BLaER1 (cell line): ENCODE measurements at regions not wholly inside any gene's neighbourhood (a gene's known extent, or its start where the extent isn't known, plus 50 kb on each side); places are given as distances from the start of the nearest gene placed in this dataset.

ENCODE experiments used
- H3K27ac ChIP-seq: shearing (Covaris generic); formaldehyde crosslinking; 2 replicates; pipeline ENCODE4 v1.8.1; 2022
- H3K27me3 ChIP-seq: shearing (Covaris generic); formaldehyde crosslinking; 2 replicates; pipeline ENCODE4 v1.8.1; 2022
- H3K36me3 ChIP-seq: shearing (Covaris generic); formaldehyde crosslinking; 2 replicates; pipeline ENCODE4 v1.8.1; 2022
- H3K4me1 ChIP-seq: shearing (Covaris generic); formaldehyde crosslinking; 2 replicates; pipeline ENCODE4 v1.8.1; 2022
- H3K4me2 ChIP-seq: shearing (Covaris generic); formaldehyde crosslinking; 2 replicates; pipeline ENCODE4 v1.8.1; 2022
- H3K4me3 ChIP-seq: shearing (Covaris generic); formaldehyde crosslinking; 2 replicates; pipeline ENCODE4 v1.8.1; 2022
- H3K9ac ChIP-seq: shearing (Covaris generic); formaldehyde crosslinking; 2 replicates; pipeline ENCODE4 v1.8.1; 2022
- H3K9me3 ChIP-seq: shearing (Covaris generic); formaldehyde crosslinking; 2 replicates; pipeline ENCODE4 v1.8.1; 2022
- H4K20me1 ChIP-seq: shearing (Covaris generic); formaldehyde crosslinking; 2 replicates; pipeline ENCODE4 v1.8.1; 2022
- Cebpa-rat ChIP-seq: shearing (Covaris generic); IDR thresholded peaks from 2 replicates; pipeline ENCODE4 v1.8.1; 2022

DNA sequence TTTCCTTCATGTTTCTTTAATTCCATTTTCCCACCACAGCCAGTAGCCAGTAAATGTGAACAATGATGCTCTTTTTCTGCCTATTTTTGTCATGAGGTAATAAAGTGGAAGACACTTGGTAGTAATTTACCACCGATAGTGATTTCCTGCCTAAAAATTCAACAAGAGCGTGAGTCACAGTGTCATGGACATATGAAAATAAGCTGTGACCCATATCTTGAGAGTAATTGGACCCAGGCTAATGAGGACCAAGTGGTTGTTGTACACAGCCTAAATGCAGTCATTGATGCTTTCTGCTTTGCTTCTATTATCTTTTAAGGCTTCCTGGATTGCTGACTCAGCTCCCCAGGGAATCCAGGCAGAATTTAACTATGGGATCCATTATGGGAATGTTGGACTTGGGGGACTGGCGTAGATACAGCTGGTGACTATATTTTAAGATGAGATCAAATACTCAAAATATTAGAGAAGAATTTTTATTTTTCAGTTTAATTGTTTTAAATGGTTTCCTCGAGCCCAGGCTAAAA, 265.9 kb upstream of the FERMT1 start:
- H4K20me1 ChIP-seq: no peaks in the 10 kb centered on the region

DNA sequence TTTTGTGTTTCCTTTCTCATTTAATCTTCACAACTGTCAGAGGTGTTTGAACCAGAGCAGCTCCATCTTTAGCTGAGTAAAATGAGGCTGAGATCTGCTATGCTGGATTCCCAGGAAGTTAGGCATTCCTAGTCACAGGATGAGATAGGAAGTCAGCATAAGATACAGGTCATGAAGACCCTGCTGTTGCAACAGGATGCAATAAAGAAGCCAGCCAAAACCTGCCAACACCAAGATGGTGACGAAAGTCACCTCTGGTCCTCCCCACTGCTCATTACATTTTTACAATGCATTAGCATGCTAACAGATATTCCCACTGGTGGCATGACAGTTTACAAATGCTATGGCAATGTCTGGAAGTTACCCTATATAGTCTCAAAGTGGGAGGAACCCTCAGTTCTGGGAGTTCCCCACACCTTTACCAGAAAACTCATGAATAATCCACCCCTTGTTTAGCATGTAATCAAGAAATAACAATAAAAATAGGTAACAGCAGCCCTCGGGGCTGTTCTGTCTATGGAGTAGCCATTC, 262.2 kb upstream of the FERMT1 start:
- H3K4me1 ChIP-seq: no peaks in the 10 kb centered on the region
- no peaks in the 10 kb centered on the region for H4K20me1 ChIP-seq
- H3K9ac ChIP-seq: no peak overlapping the region
- H3K27ac ChIP-seq: no peak overlapping the region
- peaks cover 12% of the 10 kb centered on the region for H3K9me3 ChIP-seq
- no peak for TF ChIP-seq Cebpa-rat
- H3K4me3 ChIP-seq: no peak overlapping the region
- H3K4me2 ChIP-seq: no peak overlapping the region
- H3K27me3 ChIP-seq: no peaks in the 10 kb centered on the region
- H3K36me3 ChIP-seq: no peaks in the 10 kb centered on the region

More for the DNA sequence above, 265.9 kb upstream of the FERMT1 start:
- Histone ChIP-seq H3K27me3 (no peaks in the 10 kb centered on the region), H3K27ac (no peak overlapping the region), H3K9me3 (peaks cover 12% of the 10 kb centered on the region), H3K36me3 (no peaks in the 10 kb centered on the region), H3K4me2 (no peak overlapping the region), H3K9ac (no peak overlapping the region), H3K4me1 (no peaks in the 10 kb centered on the region), H3K4me3 (no peak overlapping the region)
- TF ChIP-seq Cebpa-rat: no peak

- H3K27ac ChIP-seq: no peak overlapping the region
- peaks cover 12% of the 10 kb centered on the region for H3K9me3 ChIP-seq
- H3K27me3 ChIP-seq: no peaks in the 10 kb centered on the region
- H4K20me1 ChIP-seq: no peaks in the 10 kb centered on the region
- no peak for TF ChIP-seq Cebpa-rat
- no peak overlapping the region for H3K4me3 ChIP-seq
- no peak overlapping the region for H3K4me2 ChIP-seq
- no peaks in the 10 kb centered on the region for H3K4me1 ChIP-seq
- H3K36me3 ChIP-seq: no peaks in the 10 kb centered on the region
- H3K9ac ChIP-seq: no peak overlapping the region
Measured at GRCh38 chr20:6384380-6384779, 261.6 kb upstream of the FERMT1 start.

DNA sequence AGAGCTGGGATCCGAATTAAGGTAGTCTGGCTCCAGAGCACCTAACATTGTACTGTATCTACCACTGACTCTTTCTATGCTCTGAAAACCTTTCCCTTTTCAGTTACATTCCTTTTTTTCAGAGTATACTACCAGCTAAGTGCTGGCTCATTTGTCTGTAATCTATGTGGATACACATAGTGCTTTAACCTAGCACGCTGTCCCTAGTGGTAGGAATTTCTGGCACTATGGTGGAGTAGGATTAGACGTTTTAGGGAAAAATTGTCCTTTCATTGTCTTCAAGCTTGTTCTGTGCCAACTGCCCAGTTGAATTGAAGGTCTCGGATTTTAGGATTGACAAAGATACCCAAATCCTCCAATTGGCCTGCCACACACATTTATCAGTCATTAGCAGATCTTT, 259.1 kb upstream of the FERMT1 start:
- no peak for TF ChIP-seq Cebpa-rat
- H3K27ac ChIP-seq: no peak overlapping the region
- no peaks in the 10 kb centered on the region for H3K4me1 ChIP-seq
- H3K9me3 ChIP-seq: peaks cover 6% of the 10 kb centered on the region
- no peak overlapping the region for H3K4me2 ChIP-seq
- H3K9ac ChIP-seq: no peak overlapping the region
- H3K27me3 ChIP-seq: no peaks in the 10 kb centered on the region
- H4K20me1 ChIP-seq: no peaks in the 10 kb centered on the region
- no peaks in the 10 kb centered on the region for H3K36me3 ChIP-seq
- H3K4me3 ChIP-seq: no peak overlapping the region

GRCh38 chr20:6362245-6362644, 239.4 kb upstream of the FERMT1 start:
- no peaks in the 10 kb centered on the region for H3K27me3 ChIP-seq
- no peaks in the 10 kb centered on the region for H3K4me1 ChIP-seq
- no peak overlapping the region for H3K27ac ChIP-seq
- H3K9me3 ChIP-seq: no peaks in the 10 kb centered on the region
- TF ChIP-seq Cebpa-rat: no peak
- no peak overlapping the region for H3K9ac ChIP-seq
- no peak overlapping the region for H3K4me3 ChIP-seq
- no peaks in the 10 kb centered on the region for H4K20me1 ChIP-seq
- H3K4me2 ChIP-seq: no peak overlapping the region
- H3K36me3 ChIP-seq: no peaks in the 10 kb centered on the region

- TF ChIP-seq Cebpa-rat: no peak
- Histone ChIP-seq H3K27me3 (no peaks in the 10 kb centered on the region), H3K9me3 (no peaks in the 10 kb centered on the region), H3K36me3 (no peaks in the 10 kb centered on the region), H3K4me1 (no peaks in the 10 kb centered on the region), H3K27ac (no peak overlapping the region), H4K20me1 (no peaks in the 10 kb centered on the region), H3K9ac (no peak overlapping the region), H3K4me3 (no peak overlapping the region), H3K4me2 (no peak overlapping the region)
Measured at GRCh38 chr20:6360766-6361165, 237.9 kb upstream of the FERMT1 start.

- Histone ChIP-seq H3K9ac (no peak overlapping the region), H3K4me1 (no peaks in the 10 kb centered on the region), H3K36me3 (no peaks in the 10 kb centered on the region), H3K27ac (no peak overlapping the region), H3K4me2 (no peak overlapping the region), H3K4me3 (no peak overlapping the region), H4K20me1 (no peaks in the 10 kb centered on the region), H3K27me3 (no peaks in the 10 kb centered on the region), H3K9me3 (no peaks in the 10 kb centered on the region)
- TF ChIP-seq Cebpa-rat: no peak
Measured at GRCh38 chr20:6355754-6356451, 233.1 kb upstream of the FERMT1 start.

DNA sequence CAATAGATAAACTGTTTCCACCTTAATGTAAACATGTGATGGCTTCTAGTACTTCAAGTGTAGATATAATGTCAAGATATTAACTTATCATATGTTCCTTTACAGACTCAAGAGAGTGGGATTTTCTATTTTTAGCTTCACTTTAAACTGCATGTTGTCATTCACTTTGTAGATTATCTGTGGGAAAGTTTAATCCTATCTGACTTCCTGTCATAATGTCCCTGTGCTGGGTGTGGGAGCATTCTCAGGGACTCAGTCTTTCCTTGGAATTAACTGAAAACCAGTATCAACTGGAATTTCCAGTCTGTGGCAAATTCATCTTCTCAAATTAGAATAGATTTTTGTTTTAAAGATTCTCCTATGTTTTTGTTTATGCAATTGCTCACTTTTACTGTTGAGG, 226.1 kb upstream of the FERMT1 start:
- H3K36me3 ChIP-seq: no peaks in the 10 kb centered on the region
- no peak for TF ChIP-seq Cebpa-rat

GRCh38 chr20:6347916-6348315, 225.1 kb upstream of the FERMT1 start:
- Histone ChIP-seq H3K27me3 (no peaks in the 10 kb centered on the region), H3K9me3 (no peaks in the 10 kb centered on the region)

More for the DNA sequence above, 226.1 kb upstream of the FERMT1 start:
- no peak overlapping the region for H3K4me2 ChIP-seq
- H3K4me1 ChIP-seq: no peaks in the 10 kb centered on the region
- no peak overlapping the region for H3K4me3 ChIP-seq
- H3K27ac ChIP-seq: no peak overlapping the region
- H3K9ac ChIP-seq: no peak overlapping the region
- no peaks in the 10 kb centered on the region for H3K27me3 ChIP-seq
- no peaks in the 10 kb centered on the region for H3K9me3 ChIP-seq
- H4K20me1 ChIP-seq: no peaks in the 10 kb centered on the region

DNA sequence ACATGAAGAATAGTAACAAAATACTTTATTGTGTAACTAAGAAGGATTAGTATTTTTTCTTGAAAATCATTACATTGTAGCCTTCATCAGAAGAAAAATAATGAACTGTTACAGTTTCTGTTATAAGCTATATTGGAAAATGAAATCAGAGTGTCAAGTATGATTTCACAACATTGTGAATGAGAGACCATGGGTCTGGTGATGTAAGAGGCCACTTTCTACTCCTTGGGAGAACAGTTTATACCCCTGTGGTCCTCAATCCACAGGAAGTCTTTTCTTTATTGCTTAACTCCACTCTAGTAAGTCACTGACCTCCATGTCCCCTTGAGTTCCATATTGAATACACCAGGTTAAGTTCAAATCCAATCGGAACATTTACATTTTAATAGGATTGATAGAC, 218.7 kb upstream of the FERMT1 start:
- H3K36me3 ChIP-seq: no peaks in the 10 kb centered on the region
- no peaks in the 10 kb centered on the region for H4K20me1 ChIP-seq
- no peak overlapping the region for H3K9ac ChIP-seq
- no peak overlapping the region for H3K4me3 ChIP-seq
- no peak overlapping the region for H3K4me2 ChIP-seq
- no peaks in the 10 kb centered on the region for H3K27me3 ChIP-seq
- H3K27ac ChIP-seq: no peak overlapping the region
- H3K4me1 ChIP-seq: no peaks in the 10 kb centered on the region
- no peaks in the 10 kb centered on the region for H3K9me3 ChIP-seq
- TF ChIP-seq Cebpa-rat: no peak

More at GRCh38 chr20:6347916-6348315, 225.1 kb upstream of the FERMT1 start:
- H4K20me1 ChIP-seq: no peaks in the 10 kb centered on the region
- H3K27ac ChIP-seq: no peak overlapping the region
- H3K36me3 ChIP-seq: no peaks in the 10 kb centered on the region
- no peak overlapping the region for H3K4me2 ChIP-seq
- no peak overlapping the region for H3K4me3 ChIP-seq
- no peak for TF ChIP-seq Cebpa-rat
- H3K9ac ChIP-seq: no peak overlapping the region
- H3K4me1 ChIP-seq: no peaks in the 10 kb centered on the region

DNA sequence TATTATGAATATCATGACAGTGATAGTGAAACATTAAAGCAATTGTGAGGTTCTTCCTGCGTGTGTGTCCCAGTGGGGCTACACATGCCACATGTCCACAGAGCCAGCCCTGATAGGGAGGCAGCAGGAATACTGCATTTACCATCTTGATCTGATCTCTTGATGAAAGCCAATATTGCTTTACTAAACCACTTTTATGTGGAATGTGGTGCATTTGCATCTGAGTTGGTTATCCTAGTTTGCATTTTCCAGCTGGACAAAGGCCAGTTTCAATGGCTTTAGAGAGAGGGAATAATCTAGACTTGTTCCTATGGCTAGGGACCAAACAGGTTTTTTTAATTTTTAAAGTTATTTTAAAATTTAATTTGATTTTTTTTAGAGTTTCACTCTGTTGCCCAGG, 216.3 kb upstream of the FERMT1 start:
- no peak for TF ChIP-seq Cebpa-rat
- no peaks in the 10 kb centered on the region for H4K20me1 ChIP-seq
- H3K36me3 ChIP-seq: no peaks in the 10 kb centered on the region
- no peaks in the 10 kb centered on the region for H3K27me3 ChIP-seq
- no peak overlapping the region for H3K4me3 ChIP-seq
- H3K9ac ChIP-seq: no peak overlapping the region
- no peak overlapping the region for H3K4me2 ChIP-seq
- no peak overlapping the region for H3K27ac ChIP-seq
- H3K9me3 ChIP-seq: no peaks in the 10 kb centered on the region
- no peaks in the 10 kb centered on the region for H3K4me1 ChIP-seq
